ENCODE measurements at regions not wholly inside any gene's neighbourhood (a gene's known extent, or its start where the extent isn't known, plus 50 kb on each side); places are given as distances from the start of the nearest gene placed in this dataset.
"Not testable (repeated sequence)": the region's sequence is repeated elsewhere in the genome, so short reads cannot be mapped to it uniquely, and the experiment has no call there.

DNA sequence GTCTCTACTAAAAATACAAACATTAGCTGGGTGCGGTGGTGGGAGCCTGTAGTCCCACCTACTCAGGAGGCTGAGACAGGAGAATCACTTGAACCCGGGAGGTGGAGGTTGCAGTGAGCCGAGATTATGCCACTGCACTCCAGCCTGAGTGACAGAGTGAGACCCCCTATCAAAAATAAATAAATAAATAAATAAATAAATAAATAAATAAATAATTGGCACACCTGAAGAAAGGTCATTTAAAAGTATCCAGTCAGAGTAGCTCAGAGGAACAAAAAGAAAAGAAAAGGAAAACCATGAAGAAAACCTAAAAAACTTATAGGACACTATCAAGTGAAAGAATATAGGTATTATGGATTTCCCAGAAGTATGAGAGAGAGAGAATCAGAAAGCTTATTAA lies 330.1 kb upstream of the AR start:
- not testable (repeated sequence) for DNase-seq (ENCODE audit: low spot score in 2 of 2); ATAC-seq; H3K36me3 Mint-ChIP-seq; H3K9me3 Mint-ChIP-seq
- peak overlapping the region in 1 of 2 donors; percentile 29 for H3K27ac Mint-ChIP-seq

DNA sequence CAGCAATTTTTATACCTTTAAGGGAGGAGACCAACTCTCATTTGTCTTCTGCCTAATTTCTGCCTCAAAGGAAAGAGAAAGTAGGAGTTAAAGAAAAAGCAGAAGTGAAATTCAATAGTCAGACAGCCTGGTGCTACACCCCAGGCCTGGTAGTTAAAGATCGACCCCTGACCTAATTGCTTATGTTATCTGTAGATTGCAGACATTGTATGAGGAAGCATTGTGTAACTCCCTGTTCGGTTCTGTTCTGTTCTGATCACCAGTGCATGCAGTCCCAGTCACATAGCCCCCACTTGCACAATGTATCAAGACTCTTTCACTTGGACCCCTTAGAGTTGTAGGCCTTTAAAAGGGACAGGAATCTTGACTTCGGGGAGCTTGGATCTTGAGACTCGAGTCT lies 335.9 kb upstream of the AR start:
- H3K36me3 Mint-ChIP-seq = no peaks in the 10 kb centered on the region
- H3K27ac Mint-ChIP-seq = no peak overlapping the region
- ATAC-seq = no peak
- H3K9me3 Mint-ChIP-seq = no peaks in the 10 kb centered on the region
- no peak for DNase-seq (ENCODE audit: low spot score in 2 of 2)

DNA sequence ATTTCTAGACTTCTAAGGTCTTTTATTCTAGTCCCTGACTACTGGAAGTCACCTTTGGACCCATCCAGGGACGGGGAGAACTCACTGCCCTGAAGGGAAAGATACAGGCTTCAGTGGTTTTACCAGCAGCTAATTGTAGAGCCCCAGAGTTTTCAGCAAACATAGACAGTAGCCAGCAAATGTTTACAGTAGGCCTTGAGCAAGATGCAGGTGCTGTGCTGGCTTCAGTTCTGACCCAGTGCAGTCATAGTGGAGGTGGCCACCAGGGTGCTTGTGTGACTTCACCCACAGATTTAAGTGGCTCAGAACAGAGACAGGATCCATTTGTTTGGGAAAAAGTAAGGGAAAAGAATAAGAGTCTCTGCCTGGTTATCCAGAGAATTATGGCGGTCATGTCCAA lies 384.4 kb upstream of the AR start:
- Mint-ChIP-seq H3K36me3 (no peaks in the 10 kb centered on the region), H3K9me3 (peaks cover 0 to 9% of the 10 kb centered on the region in 2 donors), H3K27ac (no peak overlapping the region)
- no peak for DNase-seq (ENCODE audit: low spot score in 2 of 2)
- ATAC-seq = no peak

DNA sequence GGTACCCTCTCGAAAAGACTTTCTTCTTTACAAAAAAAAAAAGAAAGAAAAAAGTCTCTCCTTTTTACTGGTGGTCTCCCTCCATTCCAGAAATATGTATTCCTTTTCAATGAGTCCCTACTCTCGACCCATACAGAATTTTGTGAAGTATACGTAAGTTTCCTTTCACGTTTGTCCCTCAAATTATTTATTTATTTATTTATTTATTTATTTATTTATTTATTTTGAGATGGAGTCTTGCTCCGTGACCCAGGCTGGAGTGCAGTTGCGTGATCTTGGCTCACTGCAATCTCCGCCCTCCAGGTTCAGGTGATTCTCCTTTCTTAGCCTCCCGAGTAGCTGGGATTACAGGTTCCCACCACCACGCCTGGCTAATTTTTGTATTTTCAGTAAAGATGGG lies 429.2 kb upstream of the AR start:
- DNase-seq (ENCODE audit: low spot score in 2 of 2) (no peak), ATAC-seq (no peak)
- Mint-ChIP-seq H3K36me3 (no peaks in the 10 kb centered on the region), H3K9me3 (peaks cover 4 to 9% of the 10 kb centered on the region in 2 donors), H3K27ac (no peak overlapping the region)

DNA sequence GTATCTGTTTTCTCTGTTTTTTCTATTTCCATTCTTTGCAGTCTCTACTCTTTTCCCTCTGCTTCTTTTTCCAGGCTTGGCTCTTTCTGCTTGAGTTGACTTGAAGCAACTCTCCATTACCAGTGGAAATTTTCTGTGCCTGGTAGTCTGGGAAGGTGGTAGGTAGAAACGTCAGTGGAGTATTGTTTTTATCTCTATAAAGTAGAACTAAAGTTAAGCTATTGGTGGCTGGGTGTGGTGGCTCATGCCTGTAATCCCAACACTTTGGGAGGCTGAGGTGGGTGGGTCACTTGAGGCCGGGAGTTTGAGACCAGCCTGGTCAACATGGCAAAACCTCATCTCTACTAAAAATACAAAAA lies 438.1 kb upstream of the AR start:
- no peak for ATAC-seq
- Mint-ChIP-seq H3K27ac (no peak overlapping the region), H3K36me3 (peaks cover 0 to 8% of the 10 kb centered on the region in 2 donors), H3K9me3 (peaks cover 9 to 12% of the 10 kb centered on the region in 2 donors)
- DNase-seq (ENCODE audit: low spot score in 2 of 2) = no peak

DNA sequence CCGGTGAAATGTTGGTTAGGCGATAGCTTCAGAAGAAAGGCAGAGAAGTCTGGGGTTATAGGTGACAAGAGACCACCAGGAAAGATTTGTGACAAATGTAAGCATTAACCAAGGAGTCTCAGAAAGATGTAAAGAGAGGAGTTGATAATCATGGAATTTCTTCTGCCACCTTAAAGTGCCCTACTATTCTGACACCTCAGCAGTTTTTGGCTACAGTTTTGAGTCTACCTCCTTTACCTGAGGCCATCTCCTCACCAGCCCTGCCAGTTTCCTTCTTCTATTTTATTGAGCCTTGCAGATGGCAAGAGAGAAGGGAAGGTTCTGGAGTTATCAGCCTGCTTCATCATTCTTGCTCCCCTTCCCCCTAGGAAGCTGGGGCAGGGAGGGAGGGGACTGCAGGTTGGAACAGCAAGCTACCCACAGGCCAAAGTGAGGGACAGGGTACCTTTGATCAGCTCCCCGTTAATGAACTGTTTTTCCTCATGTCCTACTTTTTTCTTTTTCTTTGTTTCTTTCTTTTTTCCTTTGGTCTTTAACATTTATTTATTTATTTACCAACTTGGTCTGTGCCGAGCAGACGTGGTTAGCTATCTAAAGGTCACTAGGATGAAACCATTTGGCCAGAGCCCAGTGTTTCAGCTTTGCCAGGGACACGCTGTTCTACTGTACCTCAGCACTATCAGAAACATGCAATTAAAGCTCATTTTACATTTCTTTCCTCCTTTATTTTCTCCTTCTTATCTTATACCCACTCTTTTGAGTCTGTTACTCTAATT lies 438.7 kb upstream of the AR start:
- Mint-ChIP-seq H3K27ac (no peak overlapping the region), H3K9me3 (peaks cover 6 to 8% of the 10 kb centered on the region in 2 donors), H3K36me3 (peaks cover 0 to 8% of the 10 kb centered on the region in 2 donors)
- ATAC-seq (no peak), DNase-seq (ENCODE audit: low spot score in 2 of 2) (no peak)

DNA sequence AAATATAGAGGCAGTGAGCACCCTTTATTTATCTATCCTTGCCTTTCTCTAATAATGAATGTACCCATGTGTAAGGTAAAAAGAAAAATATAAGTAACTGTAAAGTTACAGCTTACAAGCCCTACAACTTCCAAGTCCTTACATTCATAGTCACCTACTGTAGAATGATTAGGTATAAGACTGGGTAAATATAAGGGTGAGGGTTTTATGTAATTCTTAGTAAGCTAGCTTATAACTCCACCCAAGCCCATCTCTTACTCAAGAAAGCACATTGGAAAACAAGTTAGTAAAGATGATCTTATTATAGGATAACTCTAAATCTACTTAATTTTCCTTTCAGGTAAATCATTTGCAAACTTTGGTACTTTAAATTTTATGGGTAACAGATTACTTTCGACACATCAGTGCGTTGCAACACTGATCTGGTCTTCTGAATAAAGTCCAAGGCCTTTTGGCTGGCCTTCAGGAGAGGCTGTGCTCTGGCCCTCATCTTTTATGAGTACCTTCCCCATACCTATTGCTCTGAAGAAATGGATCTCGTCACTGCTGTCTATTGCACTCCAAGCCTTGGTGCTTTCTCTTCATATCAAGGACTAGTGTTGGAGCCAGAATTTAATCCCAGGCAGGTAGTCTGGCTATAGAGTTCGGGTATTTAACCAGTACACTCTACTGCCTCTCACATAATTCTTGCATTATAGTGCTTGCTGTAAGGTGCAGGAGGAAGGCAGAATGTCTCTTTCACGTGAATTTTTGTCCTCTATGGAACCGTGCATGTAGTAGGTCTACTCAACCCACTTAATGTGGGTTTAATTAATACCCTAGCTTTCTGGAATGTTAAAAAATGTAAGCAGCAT lies 443.6 kb upstream of the AR start:
- no peak for DNase-seq (ENCODE audit: low spot score in 2 of 2)

DNA sequence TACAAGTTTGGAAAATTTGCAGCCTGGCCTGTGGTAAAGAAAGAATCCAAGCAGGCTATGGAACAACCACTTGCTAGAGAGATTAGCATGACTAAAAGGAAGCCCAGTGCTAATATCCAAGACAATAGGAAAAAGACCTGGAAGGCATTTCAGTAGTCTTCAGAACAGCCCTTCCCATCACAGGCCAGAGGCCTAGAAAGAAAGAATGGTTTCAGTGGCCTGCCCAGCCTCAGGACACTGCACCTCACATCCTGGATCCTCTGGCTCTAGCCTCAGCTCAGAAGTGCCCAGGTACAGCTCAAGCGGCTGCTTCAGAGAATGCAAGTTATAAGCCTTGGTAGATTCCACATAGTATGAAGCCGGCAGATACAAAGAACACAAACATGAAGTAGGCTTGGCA lies 449.8 kb upstream of the AR start:
- DNase-seq (ENCODE audit: low spot score in 2 of 2) (no peak), ATAC-seq (no peak)
- H3K9me3 Mint-ChIP-seq = peaks cover 0 to 2% of the 10 kb centered on the region in 2 donors
- H3K36me3 Mint-ChIP-seq = no peaks in the 10 kb centered on the region
- no peak overlapping the region for H3K27ac Mint-ChIP-seq

More for the DNA sequence above, 443.6 kb upstream of the AR start:
- no peak for ATAC-seq
- H3K27ac Mint-ChIP-seq = no peak overlapping the region
- peaks cover 0 to 8% of the 10 kb centered on the region in 2 donors for H3K36me3 Mint-ChIP-seq
- peaks cover 7 to 9% of the 10 kb centered on the region in 2 donors for H3K9me3 Mint-ChIP-seq

DNA sequence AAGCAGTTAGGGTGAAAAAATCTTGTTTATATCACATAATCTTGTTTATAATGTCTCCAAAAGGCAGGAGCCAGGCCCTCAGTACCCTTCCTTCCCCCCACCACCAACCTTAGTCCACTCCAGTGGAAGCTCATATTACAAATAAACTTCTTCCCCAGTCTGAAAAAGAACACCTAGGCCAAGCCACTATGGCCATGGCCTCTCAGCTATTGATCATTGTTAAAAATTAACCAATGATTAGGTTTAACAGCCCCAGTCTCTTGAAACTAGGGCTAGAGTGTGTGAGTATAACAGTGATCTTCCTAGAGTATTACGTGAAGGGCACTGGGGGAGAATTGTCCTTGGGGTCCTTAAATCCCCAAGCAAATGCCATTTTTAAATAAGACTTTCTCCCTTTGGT lies 411.9 kb upstream of the EDA2R start:
- DNase-seq (ENCODE audit: low spot score in 2 of 2) (no peak), ATAC-seq (no peak)
- Mint-ChIP-seq H3K9me3 (no peaks in the 10 kb centered on the region), H3K27ac (no peak overlapping the region), H3K36me3 (no peaks in the 10 kb centered on the region)

DNA sequence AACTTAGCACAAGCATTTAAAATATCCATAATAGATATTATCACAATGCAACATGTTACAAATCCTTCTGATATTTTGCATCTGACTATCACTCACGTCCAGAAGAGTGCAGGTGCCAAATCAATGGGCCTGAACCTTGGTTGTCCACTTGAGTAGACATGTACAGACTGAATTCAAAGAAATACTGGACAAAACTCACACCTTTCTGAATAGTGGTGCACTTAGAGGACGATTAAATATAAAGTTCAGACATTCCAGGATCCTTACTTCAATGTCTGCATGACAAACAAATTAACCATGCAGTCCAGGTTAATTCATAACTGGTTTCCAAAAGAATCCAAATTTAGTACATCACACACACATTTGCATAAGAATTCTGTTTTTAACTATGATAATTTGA lies 406.0 kb upstream of the EDA2R start:
- ATAC-seq = no peak
- Mint-ChIP-seq H3K9me3 (no peaks in the 10 kb centered on the region), H3K36me3 (no peaks in the 10 kb centered on the region), H3K27ac (no peak overlapping the region)
- no peak for DNase-seq (ENCODE audit: low spot score in 2 of 2)

DNA sequence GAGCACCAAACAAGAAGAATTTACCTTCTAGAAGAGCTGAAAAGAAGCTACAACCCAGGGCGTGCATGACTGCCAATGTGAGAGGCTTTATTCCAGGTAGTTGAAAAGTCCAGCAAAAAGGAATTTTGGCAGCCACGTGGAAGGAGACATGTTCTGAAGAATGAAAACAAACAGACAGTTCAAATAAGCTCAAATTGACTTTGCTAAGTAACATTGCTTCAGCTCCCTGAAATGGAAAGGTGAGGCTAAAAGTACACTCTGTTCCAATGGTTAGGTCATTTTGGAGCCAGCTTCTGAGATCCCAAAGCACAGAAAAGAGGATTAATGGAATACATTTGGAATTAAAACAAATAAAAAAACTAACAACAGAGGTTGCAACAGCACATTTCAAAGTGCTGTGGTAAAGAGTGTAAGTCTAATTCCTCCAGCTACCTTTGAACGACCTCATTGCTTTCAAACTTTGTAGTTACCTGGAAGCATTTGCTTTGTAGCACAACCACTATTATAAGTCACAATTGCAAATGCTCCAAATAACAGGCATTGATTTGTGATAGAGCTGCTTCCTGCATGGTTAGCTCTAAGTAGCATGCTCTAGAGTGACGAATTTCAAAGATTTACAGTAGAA lies 405.3 kb upstream of the EDA2R start:
- DNase-seq (ENCODE audit: low spot score in 2 of 2) (no peak), ATAC-seq (no peak)
- no peaks in the 10 kb centered on the region for H3K36me3 Mint-ChIP-seq
- H3K9me3 Mint-ChIP-seq = no peaks in the 10 kb centered on the region
- H3K27ac Mint-ChIP-seq = no peak overlapping the region

DNA sequence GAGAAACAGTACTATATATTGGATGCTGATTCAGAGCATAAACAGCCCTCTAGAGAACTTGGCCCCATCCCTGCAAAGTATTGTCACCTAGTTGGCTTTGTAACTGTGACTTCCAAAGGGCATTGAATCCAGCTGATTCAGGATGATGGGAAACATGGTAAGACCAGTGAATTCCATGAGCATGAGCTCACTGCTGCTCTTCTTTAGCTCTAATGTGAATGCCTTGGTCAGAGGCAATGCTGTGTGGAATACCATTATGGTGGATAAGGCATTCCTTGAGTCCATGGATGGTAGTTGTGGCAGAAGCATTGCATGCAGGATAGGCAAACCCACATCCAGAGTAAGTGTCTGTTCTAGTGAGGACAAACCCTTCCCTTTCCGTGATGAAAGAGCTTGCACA lies 365.6 kb upstream of the EDA2R start:
- Mint-ChIP-seq H3K36me3 (no peaks in the 10 kb centered on the region), H3K9me3 (no peaks in the 10 kb centered on the region), H3K27ac (no peak overlapping the region)
- ATAC-seq (no peak), DNase-seq (ENCODE audit: low spot score in 2 of 2) (no peak)

DNA sequence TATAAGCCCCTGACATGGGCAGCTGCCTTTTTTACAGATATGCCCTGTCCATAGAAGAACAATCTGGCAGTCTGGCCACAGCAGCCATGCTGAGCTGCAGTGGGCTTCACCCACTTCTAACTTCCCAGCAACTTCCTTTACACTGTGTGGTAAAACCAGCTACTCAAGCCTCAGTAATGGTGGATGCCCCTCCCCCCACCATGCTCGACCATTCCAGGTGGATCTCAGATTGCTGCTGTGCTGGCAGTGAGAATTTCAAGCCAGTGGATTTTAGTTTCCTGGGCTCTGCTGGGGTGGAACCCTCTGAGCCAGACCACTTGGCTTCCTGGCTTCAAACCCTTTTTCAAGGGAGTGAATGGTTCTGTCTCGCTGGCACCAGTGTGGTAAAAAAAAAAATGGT lies 355.9 kb upstream of the EDA2R start:
- no peak overlapping the region for H3K27ac Mint-ChIP-seq
- no peak for DNase-seq (ENCODE audit: low spot score in 2 of 2)
- ATAC-seq = no peak
- H3K36me3 Mint-ChIP-seq = no peaks in the 10 kb centered on the region
- peaks cover 0 to 6% of the 10 kb centered on the region in 2 donors for H3K9me3 Mint-ChIP-seq

DNA sequence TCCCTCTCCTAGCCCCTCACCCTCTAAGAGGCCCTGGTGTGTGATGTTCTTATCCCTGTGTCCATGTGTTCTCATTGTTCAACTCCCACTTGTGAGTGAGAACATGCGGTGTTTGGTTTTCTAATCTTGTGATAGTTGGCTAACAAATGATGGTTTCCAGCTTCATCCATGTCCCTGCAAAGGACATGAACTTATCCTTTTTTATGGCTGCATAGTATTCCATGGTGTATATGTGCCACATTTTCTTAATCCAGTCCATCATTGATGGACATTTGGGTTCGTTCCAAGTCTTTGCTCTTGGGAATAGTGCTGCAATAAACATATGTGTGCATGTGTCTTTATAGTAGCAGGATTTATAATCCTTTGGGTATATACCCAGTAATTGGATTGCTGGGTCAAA lies 353.2 kb upstream of the EDA2R start:
- not testable (repeated sequence) for ATAC-seq; H3K36me3 Mint-ChIP-seq; DNase-seq (ENCODE audit: low spot score in 2 of 2); H3K27ac Mint-ChIP-seq; H3K9me3 Mint-ChIP-seq

DNA sequence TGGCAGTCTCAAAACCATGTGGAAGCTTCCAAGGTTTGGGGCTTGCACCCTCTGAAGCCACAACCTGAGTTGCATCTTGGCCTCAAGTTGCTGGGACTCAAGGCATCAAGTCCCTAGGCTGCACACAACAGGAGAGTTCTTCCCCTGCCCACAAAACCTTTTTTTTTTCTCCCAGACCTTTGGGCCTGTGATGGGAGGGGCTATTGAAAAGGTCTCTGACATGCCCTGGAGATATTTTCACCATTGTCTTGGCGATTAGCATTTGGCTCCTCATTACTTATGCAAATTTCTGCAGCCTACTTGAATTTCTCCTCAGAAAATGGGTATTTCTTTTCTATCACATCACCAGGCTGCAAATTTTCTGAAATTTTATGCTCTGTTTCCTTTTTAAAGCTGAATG lies 349.5 kb upstream of the EDA2R start:
- ATAC-seq = no peak
- H3K36me3 Mint-ChIP-seq = no peaks in the 10 kb centered on the region
- H3K27ac Mint-ChIP-seq = no peak overlapping the region
- DNase-seq (ENCODE audit: low spot score in 2 of 2) = no peak
- peaks cover under 1 to 5% of the 10 kb centered on the region in 2 donors for H3K9me3 Mint-ChIP-seq

DNA sequence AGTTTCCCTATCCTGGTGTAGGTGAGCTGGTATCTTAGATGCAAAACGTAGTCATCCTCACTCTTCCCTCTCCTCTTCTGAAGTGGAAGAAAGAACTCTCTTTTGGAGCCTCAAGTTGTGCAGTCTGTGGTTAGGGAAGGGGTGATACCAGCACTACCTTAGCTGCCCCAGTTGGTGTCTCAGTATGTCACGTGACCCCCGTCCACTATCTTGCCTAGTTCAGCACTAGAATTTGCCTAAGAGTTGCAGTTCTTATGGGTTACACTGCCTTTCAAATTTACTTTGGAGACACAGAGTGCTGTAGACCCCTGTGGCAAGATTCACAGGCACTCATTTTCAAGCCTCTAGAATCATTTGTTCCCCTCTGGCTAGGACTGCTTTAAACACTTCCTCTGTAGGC lies 322.8 kb upstream of the EDA2R start:
- Mint-ChIP-seq H3K9me3 (peaks cover 0 to 12% of the 10 kb centered on the region in 2 donors), H3K27ac (no peak overlapping the region), H3K36me3 (no peaks in the 10 kb centered on the region)
- DNase-seq (ENCODE audit: low spot score in 2 of 2) (no peak), ATAC-seq (no peak)

DNA sequence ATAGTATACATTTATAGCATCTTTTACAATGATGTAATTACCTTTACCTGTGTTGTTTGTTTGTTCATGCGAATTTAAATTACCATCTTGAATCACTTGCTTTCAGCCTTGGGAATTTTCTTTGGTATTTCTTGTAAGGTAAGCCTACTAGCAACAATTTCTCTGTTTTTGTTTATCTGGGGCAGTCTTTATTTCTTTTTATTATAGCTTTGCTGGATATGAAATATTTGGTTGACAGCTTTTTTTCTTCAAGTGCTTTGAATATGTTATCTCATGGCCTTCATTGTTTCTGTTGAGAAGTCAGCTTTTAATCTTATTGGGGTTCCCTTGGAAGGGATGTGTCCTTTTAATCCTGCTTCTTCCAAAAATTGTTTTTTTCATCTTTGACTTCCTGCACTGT lies 292.8 kb upstream of the EDA2R start:
- H3K9me3 Mint-ChIP-seq = no peaks in the 10 kb centered on the region
- H3K27ac Mint-ChIP-seq = no peak overlapping the region
- no peaks in the 10 kb centered on the region for H3K36me3 Mint-ChIP-seq
- DNase-seq (ENCODE audit: low spot score in 2 of 2) (no peak), ATAC-seq (no peak)
